ENCODE measurements at regions not wholly inside any gene's neighbourhood (a gene's known extent, or its start where the extent isn't known, plus 50 kb on each side); places are given as distances from the start of the nearest gene placed in this dataset.

GRCh38 chr2:144708626-144709025, 188.7 kb upstream of the ZEB2 start:
- no peak for TF ChIP-seq CTCF (IDR thresholded peaks at IDR 0.05)
- no peak for TF ChIP-seq EZH2 (IDR thresholded peaks at IDR 0.05; ENCODE audit: borderline replicate concordance, insufficient read depth, low read depth, low read length, poor library complexity, severe bottlenecking)
